Chondrocyte (in vitro differentiated cells): ENCODE measurements at regions not wholly inside any gene's neighbourhood (a gene's known extent, or its start where the extent isn't known, plus 50 kb on each side); places are given as distances from the start of the nearest gene placed in this dataset.

ENCODE experiments used
- DNase-seq: peaks from one replicate; pipeline ENCODE4 v3.0.0; 2021; ENCODE audit warnings: mixed read lengths, low spot score
- H3K27ac Mint-ChIP-seq: one replicate; pipeline ENCODE4 v1.8.0; 2021; ENCODE audit warnings: mild to moderate bottlenecking, moderate library complexity, mixed read lengths; ENCODE audit not compliant: unreplicated experiment
- H3K27me3 Mint-ChIP-seq: 2 replicates; pipeline ENCODE4 v1.8.0; 2021; ENCODE audit warnings: low read depth, mixed read lengths
- H3K36me3 Mint-ChIP-seq: 2 replicates; pipeline ENCODE4 v1.8.0; 2021; ENCODE audit warnings: low read depth, mixed read lengths
- H3K4me1 Mint-ChIP-seq: 2 replicates; pipeline ENCODE4 v1.8.0; 2021; ENCODE audit warnings: low read depth, mild to moderate bottlenecking, mixed read lengths
- H3K4me3 Mint-ChIP-seq: one replicate; pipeline ENCODE4 v1.8.0; 2021; ENCODE audit warnings: mild to moderate bottlenecking, moderate library complexity, mixed read lengths; ENCODE audit not compliant: unreplicated experiment
- H3K9me3 Mint-ChIP-seq: 2 replicates; pipeline ENCODE4 v1.8.0; 2021; ENCODE audit warnings: low read depth, mixed read lengths
- CTCF ChIP-seq: fragments of 200-600 bp; sonication (generic); IDR thresholded peaks from 2 replicates; pipeline ENCODE4 v1.5.0; 2021; ENCODE audit warnings: antibody characterized with exemption, mild to moderate bottlenecking, moderate library complexity

- no peaks in the 10 kb centered on the region for H3K9me3 Mint-ChIP-seq
- H3K36me3 Mint-ChIP-seq: no peaks in the 10 kb centered on the region
- TF ChIP-seq CTCF: no peak
- H3K27ac Mint-ChIP-seq: no peak overlapping the region
- H3K4me3 Mint-ChIP-seq: no peak overlapping the region
- DNase-seq: no peak
- no peaks in the 10 kb centered on the region for H3K27me3 Mint-ChIP-seq
- H3K4me1 Mint-ChIP-seq: peaks cover 17% of the 10 kb centered on the region
Measured at GRCh38 chr5:110103081-110103480, 413.4 kb downstream of the MAN2A1 start.

GRCh38 chr5:110104060-110104725 is 414.5 kb downstream of the MAN2A1 start:
- TF ChIP-seq CTCF: no peak
- Mint-ChIP-seq H3K4me3 (no peak overlapping the region), H3K27ac (no peak overlapping the region), H3K27me3 (no peaks in the 10 kb centered on the region), H3K36me3 (no peaks in the 10 kb centered on the region), H3K9me3 (no peaks in the 10 kb centered on the region), H3K4me1 (peaks cover 17% of the 10 kb centered on the region)
- no peak for DNase-seq

- Mint-ChIP-seq H3K4me1 (peaks cover 17% of the 10 kb centered on the region), H3K27ac (no peak overlapping the region)
- TF ChIP-seq CTCF: no peak
Measured at GRCh38 chr5:110104726-110105669, 415.3 kb downstream of the MAN2A1 start.

GRCh38 chr5:110105692-110106091 is 416.0 kb downstream of the MAN2A1 start:
- no peak overlapping the region for H3K27ac Mint-ChIP-seq
- no peaks in the 10 kb centered on the region for H3K27me3 Mint-ChIP-seq
- H3K4me3 Mint-ChIP-seq: no peak overlapping the region
- peaks cover 17% of the 10 kb centered on the region for H3K4me1 Mint-ChIP-seq
- no peak for DNase-seq
- no peaks in the 10 kb centered on the region for H3K9me3 Mint-ChIP-seq
- TF ChIP-seq CTCF: no peak
- no peaks in the 10 kb centered on the region for H3K36me3 Mint-ChIP-seq

More at GRCh38 chr5:110104726-110105669, 415.3 kb downstream of the MAN2A1 start:
- no peak overlapping the region for H3K4me3 Mint-ChIP-seq
- no peaks in the 10 kb centered on the region for H3K9me3 Mint-ChIP-seq
- H3K36me3 Mint-ChIP-seq: no peaks in the 10 kb centered on the region
- no peaks in the 10 kb centered on the region for H3K27me3 Mint-ChIP-seq
- no peak for DNase-seq

GRCh38 chr5:110106750-110107149 is 417.0 kb downstream of the MAN2A1 start:
- H3K4me1 Mint-ChIP-seq: peaks cover 17% of the 10 kb centered on the region
- DNase-seq: no peak
- TF ChIP-seq CTCF: no peak
- no peak overlapping the region for H3K27ac Mint-ChIP-seq
- no peaks in the 10 kb centered on the region for H3K27me3 Mint-ChIP-seq
- H3K9me3 Mint-ChIP-seq: no peaks in the 10 kb centered on the region
- no peak overlapping the region for H3K4me3 Mint-ChIP-seq
- H3K36me3 Mint-ChIP-seq: no peaks in the 10 kb centered on the region
